ENCODE measurements at regions not wholly inside any gene's neighbourhood (a gene's known extent, or its start where the extent isn't known, plus 50 kb on each side); places are given as distances from the start of the nearest gene placed in this dataset.

GRCh38 chr16:60143348-60143705, 1409.2 kb upstream of the GOT2 start:
- TF ChIP-seq EZH2 (IDR thresholded peaks at IDR 0.05; ENCODE audit: borderline replicate concordance, insufficient read depth, low read length, poor library complexity, severe bottlenecking) = no peak
- TF ChIP-seq CTCF (IDR thresholded peaks at IDR 0.05; ENCODE audit: poor library complexity, severe bottlenecking) = no peak
- no peak for TF ChIP-seq REST (IDR thresholded peaks at IDR 0.05; ENCODE audit: borderline replicate concordance)
- peak; percentile 70 for TF ChIP-seq POLR2AphosphoS5 (IDR thresholded peaks at IDR 0.05)

Measured in neural cell (in vitro differentiated cells).